A549 (cell line): ENCODE measurements at regions not wholly inside any gene's neighbourhood (a gene's known extent, or its start where the extent isn't known, plus 50 kb on each side); places are given as distances from the start of the nearest gene placed in this dataset.

Experiments used
- GATA3 ChIP-seq: IDR thresholded peaks from 2 replicates; pipeline ENCODE4 v1.6.1; 2012; ENCODE audit warnings: borderline replicate concordance
- JUNB ChIP-seq: fragments of >200 bp; sonication (Bioruptor Twin); formaldehyde crosslinking; IDR thresholded peaks from 2 replicates; pipeline ENCODE4 v1.6.1; 2016
- POLR2A ChIP-seq: IDR thresholded peaks from 2 replicates; pipeline ENCODE4 v1.6.1; 2012; ENCODE audit warnings: mild to moderate bottlenecking, low read length
- POLR2AphosphoS2 ChIP-seq: conservative IDR thresholded peaks from 2 replicates; pipeline ENCODE4 v1.6.1; 2012; ENCODE audit warnings: low read length, improper control_type of control experiment, inconsistent platforms
- TF ChIP-seq, protein P1 (sequence below): fragments of >200 bp; sonication (Bioruptor Twin); formaldehyde crosslinking; IDR thresholded peaks from 3 replicates; pipeline ENCODE4 v1.5.1; 2016
- TF ChIP-seq, protein P2 (sequence below): fragments of 150-350 bp; IDR thresholded peaks from 2 replicates; pipeline ENCODE4 v1.6.1; 2014; ENCODE audit warnings: low read depth, mild to moderate bottlenecking, low read length
- TF ChIP-seq, protein P3 (sequence below): fragments of 200-600 bp; sonication (generic); IDR thresholded peaks from 2 replicates; pipeline ENCODE4 v1.6.1; 2016; ENCODE audit warnings: antibody characterized with exemption, mild to moderate bottlenecking, moderate library complexity

DNA sequence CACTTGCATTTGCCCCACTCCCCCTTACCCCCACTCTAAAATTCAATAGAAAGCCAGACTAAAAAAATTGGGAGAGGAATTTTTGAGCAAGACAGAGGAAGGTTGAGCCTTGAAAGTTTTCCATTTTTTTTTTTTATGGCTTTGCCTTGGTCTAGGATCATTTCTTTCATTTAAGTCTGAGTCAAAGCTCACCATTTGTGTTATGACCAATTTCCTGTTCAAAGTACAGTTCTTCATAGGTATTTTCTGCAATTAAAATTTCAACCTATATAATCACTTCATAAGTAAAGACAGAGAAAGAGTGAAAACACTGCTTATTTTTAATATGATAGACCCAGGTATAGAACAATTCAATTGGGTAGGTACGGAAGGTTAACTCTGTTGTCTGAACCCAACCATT is 436.6 kb upstream of the ADGRL2 start:
- TF ChIP-seq, protein P1, sequence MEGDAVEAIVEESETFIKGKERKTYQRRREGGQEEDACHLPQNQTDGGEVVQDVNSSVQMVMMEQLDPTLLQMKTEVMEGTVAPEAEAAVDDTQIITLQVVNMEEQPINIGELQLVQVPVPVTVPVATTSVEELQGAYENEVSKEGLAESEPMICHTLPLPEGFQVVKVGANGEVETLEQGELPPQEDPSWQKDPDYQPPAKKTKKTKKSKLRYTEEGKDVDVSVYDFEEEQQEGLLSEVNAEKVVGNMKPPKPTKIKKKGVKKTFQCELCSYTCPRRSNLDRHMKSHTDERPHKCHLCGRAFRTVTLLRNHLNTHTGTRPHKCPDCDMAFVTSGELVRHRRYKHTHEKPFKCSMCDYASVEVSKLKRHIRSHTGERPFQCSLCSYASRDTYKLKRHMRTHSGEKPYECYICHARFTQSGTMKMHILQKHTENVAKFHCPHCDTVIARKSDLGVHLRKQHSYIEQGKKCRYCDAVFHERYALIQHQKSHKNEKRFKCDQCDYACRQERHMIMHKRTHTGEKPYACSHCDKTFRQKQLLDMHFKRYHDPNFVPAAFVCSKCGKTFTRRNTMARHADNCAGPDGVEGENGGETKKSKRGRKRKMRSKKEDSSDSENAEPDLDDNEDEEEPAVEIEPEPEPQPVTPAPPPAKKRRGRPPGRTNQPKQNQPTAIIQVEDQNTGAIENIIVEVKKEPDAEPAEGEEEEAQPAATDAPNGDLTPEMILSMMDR = no peak
- TF ChIP-seq POLR2AphosphoS2 = no peak
- TF ChIP-seq POLR2A = no peak
- TF ChIP-seq GATA3 = no peak
- TF ChIP-seq, protein P2, sequence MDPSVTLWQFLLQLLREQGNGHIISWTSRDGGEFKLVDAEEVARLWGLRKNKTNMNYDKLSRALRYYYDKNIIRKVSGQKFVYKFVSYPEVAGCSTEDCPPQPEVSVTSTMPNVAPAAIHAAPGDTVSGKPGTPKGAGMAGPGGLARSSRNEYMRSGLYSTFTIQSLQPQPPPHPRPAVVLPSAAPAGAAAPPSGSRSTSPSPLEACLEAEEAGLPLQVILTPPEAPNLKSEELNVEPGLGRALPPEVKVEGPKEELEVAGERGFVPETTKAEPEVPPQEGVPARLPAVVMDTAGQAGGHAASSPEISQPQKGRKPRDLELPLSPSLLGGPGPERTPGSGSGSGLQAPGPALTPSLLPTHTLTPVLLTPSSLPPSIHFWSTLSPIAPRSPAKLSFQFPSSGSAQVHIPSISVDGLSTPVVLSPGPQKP = no peak
- TF ChIP-seq, protein P3, sequence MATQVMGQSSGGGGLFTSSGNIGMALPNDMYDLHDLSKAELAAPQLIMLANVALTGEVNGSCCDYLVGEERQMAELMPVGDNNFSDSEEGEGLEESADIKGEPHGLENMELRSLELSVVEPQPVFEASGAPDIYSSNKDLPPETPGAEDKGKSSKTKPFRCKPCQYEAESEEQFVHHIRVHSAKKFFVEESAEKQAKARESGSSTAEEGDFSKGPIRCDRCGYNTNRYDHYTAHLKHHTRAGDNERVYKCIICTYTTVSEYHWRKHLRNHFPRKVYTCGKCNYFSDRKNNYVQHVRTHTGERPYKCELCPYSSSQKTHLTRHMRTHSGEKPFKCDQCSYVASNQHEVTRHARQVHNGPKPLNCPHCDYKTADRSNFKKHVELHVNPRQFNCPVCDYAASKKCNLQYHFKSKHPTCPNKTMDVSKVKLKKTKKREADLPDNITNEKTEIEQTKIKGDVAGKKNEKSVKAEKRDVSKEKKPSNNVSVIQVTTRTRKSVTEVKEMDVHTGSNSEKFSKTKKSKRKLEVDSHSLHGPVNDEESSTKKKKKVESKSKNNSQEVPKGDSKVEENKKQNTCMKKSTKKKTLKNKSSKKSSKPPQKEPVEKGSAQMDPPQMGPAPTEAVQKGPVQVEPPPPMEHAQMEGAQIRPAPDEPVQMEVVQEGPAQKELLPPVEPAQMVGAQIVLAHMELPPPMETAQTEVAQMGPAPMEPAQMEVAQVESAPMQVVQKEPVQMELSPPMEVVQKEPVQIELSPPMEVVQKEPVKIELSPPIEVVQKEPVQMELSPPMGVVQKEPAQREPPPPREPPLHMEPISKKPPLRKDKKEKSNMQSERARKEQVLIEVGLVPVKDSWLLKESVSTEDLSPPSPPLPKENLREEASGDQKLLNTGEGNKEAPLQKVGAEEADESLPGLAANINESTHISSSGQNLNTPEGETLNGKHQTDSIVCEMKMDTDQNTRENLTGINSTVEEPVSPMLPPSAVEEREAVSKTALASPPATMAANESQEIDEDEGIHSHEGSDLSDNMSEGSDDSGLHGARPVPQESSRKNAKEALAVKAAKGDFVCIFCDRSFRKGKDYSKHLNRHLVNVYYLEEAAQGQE = no peak
- TF ChIP-seq JUNB = no peak
